ENCODE measurements at regions not wholly inside any gene's neighbourhood (a gene's known extent, or its start where the extent isn't known, plus 50 kb on each side); places are given as distances from the start of the nearest gene placed in this dataset.
A peak's percentile ranks its signal among the peaks of the same experiment; 100 is the strongest.

DNA sequence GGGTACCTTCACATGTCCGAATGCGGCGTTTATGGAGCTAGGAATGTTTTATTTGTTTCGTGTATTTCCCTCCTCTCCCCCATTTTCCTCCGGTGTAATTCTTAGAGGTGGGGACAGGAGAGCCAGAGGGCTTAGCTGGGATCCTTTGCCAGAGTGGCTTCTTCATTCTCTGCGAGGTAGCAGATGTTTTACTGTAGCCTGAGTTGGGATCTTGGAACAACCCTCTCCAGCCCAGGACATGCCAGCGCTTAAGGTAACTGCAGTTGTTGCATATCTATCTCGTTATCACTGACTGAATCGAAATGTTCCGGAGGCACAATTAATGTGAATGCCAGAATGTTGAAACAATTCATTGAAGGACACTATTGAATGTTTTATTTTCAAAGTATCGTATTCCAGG is 59.0 kb upstream of the DYNLT3 start:
- H2AK5ac ChIP-seq (ENCODE audit: low read depth, low read length) = no peak overlapping the region
- H2BK120ac ChIP-seq (replicated peaks; ENCODE audit: low read depth, low read length) = no peak overlapping the region
- no peak for FAIRE-seq
- peak overlapping the region; percentile 31 to 64 (median 34); a peak in 7 of 8 replicates for H3K4me3 ChIP-seq (ENCODE audit: extremely low read depth in 1 of 4, insufficient read depth in 2 of 4, low read depth in 3 of 4, low read length in 4 of 4)
- ChIA-PET CTCF (ENCODE audit: partially characterized antibody) (interaction anchor here (0.6 to 1.9 kb wide), 5 partner anchors 81 to 609 kb away, joined by 3 to 7 read pairs (median 3); no protein-coding TSS in a partner anchor), POLR2A (ENCODE audit: partially characterized antibody) (no interaction called here)
- WGBS, 2 experiments (ENCODE audit: extremely low coverage in 1 of 2, insufficient coverage in 1 of 2, insufficient read length in 1 of 2, insufficient replicate concordance in 2 of 2, low coverage in 1 of 2, low lambda C conversion rate in 2 of 2, missing lambda C conversion rate in 1 of 2) = 27% methylated on average over 11 of the region's 11 CpGs; no CpG with 5 or more reads in 1 of the 2 experiments
- H3K79me2 ChIP-seq (ENCODE audit: control insufficient read depth in 1 of 2, insufficient read depth in 2 of 2, low read length in 2 of 2) = no peaks in the 10 kb centered on the region
- H4K91ac ChIP-seq (replicated peaks; ENCODE audit: insufficient read length, low read length) = no peak overlapping the region
- H2BK15ac ChIP-seq (ENCODE audit: low read length) = no peak overlapping the region
- no peak overlapping the region for H4K5ac ChIP-seq (ENCODE audit: insufficient read length, low read depth, low read length)
- H3K27me3 ChIP-seq (replicated peaks in 1 of 4; ENCODE audit: control insufficient read depth in 3 of 4, extremely low read depth in 1 of 4, insufficient read depth in 3 of 4, low read length in 3 of 4) = no peaks in the 10 kb centered on the region
- no peak overlapping the region for H2BK20ac ChIP-seq (ENCODE audit: low read length)
- no peak overlapping the region; a peak in 1 of 7 replicates for H3K9ac ChIP-seq (replicated peaks in 1 of 4; ENCODE audit: extremely low read depth in 1 of 4, low read depth in 3 of 4, low read length in 3 of 4)
- H3K56ac ChIP-seq (replicated peaks; ENCODE audit: insufficient read length, low read depth, low read length) = no peak overlapping the region
- peak overlapping the region; percentile 69 to 78 for H3K4me2 ChIP-seq (ENCODE audit: insufficient read depth in 1 of 2, low read depth in 2 of 2, low read length in 2 of 2)
- no peak overlapping the region for H3K18ac ChIP-seq (ENCODE audit: extremely low read depth, low read length)
- H4K8ac ChIP-seq (ENCODE audit: extremely low read depth, insufficient read depth, low read length) = no peak overlapping the region
- no peaks in the 10 kb centered on the region for H3K23me2 ChIP-seq (ENCODE audit: low read depth, low read length)
- H3K27ac ChIP-seq (ENCODE audit: low read depth, low read length) = no peak overlapping the region
- H2BK12ac ChIP-seq (ENCODE audit: low read depth, low read length) = no peak overlapping the region
- H3K36me3 ChIP-seq (ENCODE audit: control insufficient read depth in 2 of 4, insufficient read depth in 4 of 4, low read length in 3 of 4) = no peaks in the 10 kb centered on the region
- H3K4me1 ChIP-seq (replicated peaks in 1 of 4; ENCODE audit: control insufficient read depth in 3 of 4, insufficient read depth in 4 of 4, low read length in 3 of 4) = no peaks in the 10 kb centered on the region
- H3K4ac ChIP-seq (replicated peaks; ENCODE audit: insufficient read length, low read depth, low read length) = no peak overlapping the region
- H3K79me1 ChIP-seq (ENCODE audit: low read depth, low read length) = no peaks in the 10 kb centered on the region
- H2BK5ac ChIP-seq (ENCODE audit: low read depth, low read length) = no peak overlapping the region
- no peak for DNase-seq (ENCODE audit: low read depth in 1 of 2, low spot score in 2 of 2)
- H4K20me1 ChIP-seq (replicated peaks in 1 of 2; ENCODE audit: control insufficient read depth in 1 of 2, insufficient read depth in 2 of 2, low read length in 2 of 2) = no peaks in the 10 kb centered on the region
- no peak for TF ChIP-seq BRCA1 (IDR thresholded peaks at IDR 0.05; ENCODE audit: low read depth, low read length)
- TF ChIP-seq POLR2A (IDR thresholded peaks at IDR 0.05; ENCODE audit: control extremely low read depth in 1 of 2, low read depth in 2 of 2, low read length in 2 of 2) = no peak
- no peak for TF ChIP-seq SIN3A (conservative IDR thresholded peaks at IDR 0.05 in 1 of 2, IDR thresholded peaks at IDR 0.05 in 1 of 2; ENCODE audit: low read depth in 1 of 2, low read length in 2 of 2)
- TF ChIP-seq EGR1 (IDR thresholded peaks at IDR 0.05; ENCODE audit: borderline replicate concordance, low read depth, low read length) = no peak
- no peak for TF ChIP-seq CREB1 (IDR thresholded peaks at IDR 0.05)
- TF ChIP-seq, protein P1, sequence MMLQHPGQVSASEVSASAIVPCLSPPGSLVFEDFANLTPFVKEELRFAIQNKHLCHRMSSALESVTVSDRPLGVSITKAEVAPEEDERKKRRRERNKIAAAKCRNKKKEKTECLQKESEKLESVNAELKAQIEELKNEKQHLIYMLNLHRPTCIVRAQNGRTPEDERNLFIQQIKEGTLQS (IDR thresholded peaks at IDR 0.05; ENCODE audit: insufficient read depth, low read depth, low read length) = no peak
- TF ChIP-seq KDM4A (IDR thresholded peaks at IDR 0.05; ENCODE audit: low read depth, low read length, severe bottlenecking) = no peak
- TF ChIP-seq TBP (IDR thresholded peaks at IDR 0.05; ENCODE audit: low read depth, low read length) = no peak
- TF ChIP-seq SAP30 (IDR thresholded peaks at IDR 0.05; ENCODE audit: insufficient read depth, insufficient replicate concordance, low read length) = no peak
- no peak for TF ChIP-seq EZH2 (IDR thresholded peaks at IDR 0.05; ENCODE audit: low read depth, low read length, severe bottlenecking)
- TF ChIP-seq JUND (IDR thresholded peaks at IDR 0.05; ENCODE audit: low read length) = no peak
- TF ChIP-seq FOSL1 (IDR thresholded peaks at IDR 0.05; ENCODE audit: insufficient read depth, low read depth, low read length) = no peak
- no peak for TF ChIP-seq YY1 (IDR thresholded peaks at IDR 0.05; ENCODE audit: low read depth, low read length)
- no peak for TF ChIP-seq JUN (IDR thresholded peaks at IDR 0.05; ENCODE audit: low read depth, low read length)
- no peaks in the 10 kb centered on the region for H3K9me3 ChIP-seq (ENCODE audit: insufficient read depth in 2 of 2, low read depth in 1 of 2, low read length in 1 of 2)
- H3K14ac ChIP-seq (ENCODE audit: insufficient read length) = no peak overlapping the region
- H2AFZ ChIP-seq (ENCODE audit: low read length) = peak overlapping the region; percentile 62; the same call in 1 of the 2 replicates
- no peak overlapping the region for H3K23ac ChIP-seq (ENCODE audit: insufficient read length)
